ENCODE measurements at regions not wholly inside any gene's neighbourhood (a gene's known extent, or its start where the extent isn't known, plus 50 kb on each side); places are given as distances from the start of the nearest gene placed in this dataset.
"Not testable (repeated sequence)": the region's sequence is repeated elsewhere in the genome, so short reads cannot be mapped to it uniquely, and the experiment has no call there.

- Histone ChIP-seq H3K27me3 (no peaks in the 10 kb centered on the region), H3K9me3 (no peaks in the 10 kb centered on the region), H3K27ac (no peak overlapping the region), H3K4me3 (no peak overlapping the region), H3K36me3 (no peaks in the 10 kb centered on the region), H3K4me1 (peaks cover 0 to 11% of the 10 kb centered on the region in 2 donors)
- DNase-seq (ENCODE audit: low spot score), result no peak
- no peak for TF ChIP-seq CTCF (IDR thresholded peaks at IDR 0.05)
These were observed 226.8 kb upstream of the SGK1 start for GRCh38 chr6:134544737-134545136.

GRCh38 chr6:134543128-134543527 lies 225.2 kb upstream of the SGK1 start:
- H3K36me3 ChIP-seq, result no peaks in the 10 kb centered on the region
- no peak overlapping the region for H3K27ac ChIP-seq
- no peaks in the 10 kb centered on the region for H3K9me3 ChIP-seq
- no peak for TF ChIP-seq CTCF (IDR thresholded peaks at IDR 0.05)
- peaks cover 0 to 10% of the 10 kb centered on the region in 2 donors for H3K4me1 ChIP-seq
- H3K27me3 ChIP-seq, result no peaks in the 10 kb centered on the region
- H3K4me3 ChIP-seq, result no peak overlapping the region
- DNase-seq (ENCODE audit: low spot score), result no peak

GRCh38 chr6:134541001-134541400 lies 223.1 kb upstream of the SGK1 start:
- DNase-seq (ENCODE audit: low spot score), result no peak
- no peaks in the 10 kb centered on the region for H3K27me3 ChIP-seq
- peak overlapping the region in 1 of 2 donors; percentile 77 for H3K27ac ChIP-seq
- no peaks in the 10 kb centered on the region for H3K9me3 ChIP-seq
- H3K36me3 ChIP-seq, result no peaks in the 10 kb centered on the region
- no peak for TF ChIP-seq CTCF (IDR thresholded peaks at IDR 0.05)
- no peak overlapping the region for H3K4me3 ChIP-seq
- H3K4me1 ChIP-seq, result peaks cover 0 to 10% of the 10 kb centered on the region in 2 donors

GRCh38 chr6:134539865-134540323 lies 222.0 kb upstream of the SGK1 start:
- Histone ChIP-seq H3K9me3 (no peaks in the 10 kb centered on the region), H3K27ac (peak overlapping the region; percentile 57 to 77), H3K4me1 (peaks cover 0 to 11% of the 10 kb centered on the region in 2 donors), H3K4me3 (peak overlapping the region; percentile 28), H3K36me3 (no peaks in the 10 kb centered on the region), H3K27me3 (no peaks in the 10 kb centered on the region)
- TF ChIP-seq CTCF (IDR thresholded peaks at IDR 0.05), result no peak
- peak; percentile 59 for DNase-seq (ENCODE audit: low spot score)

- not testable (repeated sequence) for H3K27me3 ChIP-seq; H3K27ac ChIP-seq; H3K36me3 ChIP-seq; DNase-seq (ENCODE audit: low spot score); H3K9me3 ChIP-seq; H3K4me3 ChIP-seq
- H3K4me1 ChIP-seq, result peaks cover 0 to 30% of the 10 kb centered on the region in 2 donors
These were observed 219.9 kb upstream of the SGK1 start for GRCh38 chr6:134537765-134538164.

- H3K27ac ChIP-seq, result no peak overlapping the region
- no peak for TF ChIP-seq CTCF (IDR thresholded peaks at IDR 0.05)
- DNase-seq (ENCODE audit: low spot score), result no peak
- H3K4me1 ChIP-seq, result peaks cover 0 to 36% of the 10 kb centered on the region in 2 donors
- H3K4me3 ChIP-seq, result no peak overlapping the region
- H3K9me3 ChIP-seq, result no peaks in the 10 kb centered on the region
- H3K36me3 ChIP-seq, result no peaks in the 10 kb centered on the region
- H3K27me3 ChIP-seq, result no peaks in the 10 kb centered on the region
These were observed 219.2 kb upstream of the SGK1 start for GRCh38 chr6:134537146-134537555.
